T-helper 17 cell (primary cell): ENCODE measurements at regions not wholly inside any gene's neighbourhood (a gene's known extent, or its start where the extent isn't known, plus 50 kb on each side); places are given as distances from the start of the nearest gene placed in this dataset.
"Not testable (repeated sequence)": the region's sequence is repeated elsewhere in the genome, so short reads cannot be mapped to it uniquely, and the experiment has no call there.

Experiments used
- ATAC-seq: fragments of 150-1000 bp; cut with Tn5 transposase; 2 replicates; pipeline ENCODE4 v1.10.0; 2021; ENCODE audit warnings: mild to moderate bottlenecking, moderate library complexity
- DNase-seq, 3 donors: peaks; one replicate each; pipeline versions ENCODE4 v3.0.0 to v3.0.0-alpha.2; 2020 to 2021
- H3K9me3 ChIP-seq: one replicate; pipeline ENCODE4 v1.7.0; 2013; ENCODE audit warnings: low read length, mild to moderate bottlenecking; ENCODE audit not compliant: control insufficient read depth, poor library complexity, severe bottlenecking
- H3K27ac Mint-ChIP-seq: one replicate; pipeline ENCODE4 v1.8.0; 2022; ENCODE audit warnings: mild to moderate bottlenecking, moderate library complexity, mixed read lengths
- H3K27me3 Mint-ChIP-seq: one replicate; pipeline ENCODE4 v1.8.0; 2022; ENCODE audit warnings: mixed read lengths
- H3K36me3 Mint-ChIP-seq: one replicate; pipeline ENCODE4 v1.8.0; 2022; ENCODE audit warnings: low read depth, mixed read lengths
- H3K4me1 Mint-ChIP-seq: one replicate; pipeline ENCODE4 v1.8.0; 2022; ENCODE audit warnings: mild to moderate bottlenecking, mixed read lengths
- H3K4me3 Mint-ChIP-seq: one replicate; pipeline ENCODE4 v1.8.0; 2022; ENCODE audit warnings: mild to moderate bottlenecking, moderate library complexity, mixed read lengths

DNA sequence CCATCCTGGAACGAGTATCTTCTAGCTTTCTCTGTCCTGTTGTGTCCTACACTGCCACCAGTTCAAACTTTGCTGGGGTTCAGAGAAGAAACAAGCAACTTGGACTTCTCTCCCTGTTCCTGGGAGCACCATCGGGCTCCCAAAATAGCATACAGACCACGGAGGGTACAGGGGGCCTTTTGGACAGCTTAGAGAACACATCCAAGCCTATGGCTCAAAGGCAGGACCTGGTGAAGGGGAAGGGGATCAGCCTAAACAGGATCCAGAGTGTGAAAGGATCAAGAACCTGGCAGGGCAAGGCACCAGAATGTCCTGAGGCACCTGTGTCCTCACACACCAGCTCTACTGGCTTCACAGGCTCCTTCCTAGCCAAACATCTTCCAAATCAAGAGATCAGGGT lies 1336.5 kb downstream of the UQCRFS1 start:
- no peak for ATAC-seq
- Mint-ChIP-seq H3K27me3 (no peaks in the 10 kb centered on the region), H3K4me1 (no peaks in the 10 kb centered on the region), H3K27ac (no peak overlapping the region), H3K4me3 (no peak overlapping the region), H3K36me3 (no peaks in the 10 kb centered on the region)
- H3K9me3 ChIP-seq, result no peaks in the 10 kb centered on the region
- DNase-seq, result no peak

GRCh38 chr19:27872370-27872769 lies 1340.6 kb downstream of the UQCRFS1 start:
- no peak overlapping the region for H3K4me3 Mint-ChIP-seq
- H3K9me3 ChIP-seq, result no peaks in the 10 kb centered on the region
- no peaks in the 10 kb centered on the region for H3K4me1 Mint-ChIP-seq
- H3K27me3 Mint-ChIP-seq, result no peaks in the 10 kb centered on the region
- DNase-seq, result no peak
- H3K36me3 Mint-ChIP-seq, result no peaks in the 10 kb centered on the region
- no peak for ATAC-seq
- no peak overlapping the region for H3K27ac Mint-ChIP-seq

DNA sequence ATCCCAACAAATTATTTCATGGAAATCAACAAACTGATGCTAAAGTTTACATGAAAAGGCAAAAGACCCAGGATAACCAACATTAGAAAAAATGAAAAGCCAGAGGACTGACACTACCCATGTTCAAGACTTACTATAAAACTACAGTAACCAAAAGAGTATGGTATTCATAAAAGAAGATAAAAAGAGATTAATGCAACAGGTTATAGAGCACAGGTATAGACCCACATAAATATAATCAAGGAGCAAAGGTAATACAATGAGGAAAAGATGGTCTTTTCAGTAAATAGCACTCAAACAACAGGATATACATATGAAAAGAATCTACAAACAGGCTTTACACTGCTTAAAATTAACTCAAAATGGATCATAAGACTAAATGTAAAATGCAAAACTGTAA lies 1342.7 kb downstream of the UQCRFS1 start:
- Mint-ChIP-seq H3K4me1 (no peaks in the 10 kb centered on the region), H3K4me3 (no peak overlapping the region), H3K27ac (no peak overlapping the region), H3K36me3 (no peaks in the 10 kb centered on the region), H3K27me3 (no peaks in the 10 kb centered on the region)
- no peak for DNase-seq
- ATAC-seq, result no peak
- no peaks in the 10 kb centered on the region for H3K9me3 ChIP-seq

DNA sequence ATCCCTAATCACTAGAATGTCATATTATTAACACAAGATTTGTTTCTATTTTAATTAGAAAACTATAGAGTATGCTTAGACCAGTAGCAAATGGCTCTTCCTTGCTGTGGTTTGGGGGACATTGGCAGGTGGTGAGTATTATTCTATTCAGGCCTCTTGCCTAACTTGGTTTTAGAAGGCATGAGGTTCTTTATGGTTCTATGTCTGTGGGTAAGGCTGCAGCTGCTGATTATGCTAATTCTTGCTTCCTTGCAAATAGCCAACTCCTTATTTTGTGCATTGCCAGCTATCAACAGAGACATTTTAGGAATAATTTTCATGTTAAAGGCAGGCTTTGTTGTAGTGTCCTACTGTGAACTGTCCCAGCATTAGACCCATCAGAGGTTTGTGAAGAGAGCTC lies 1344.9 kb downstream of the UQCRFS1 start:
- DNase-seq (no peak), ATAC-seq (no peak)
- Mint-ChIP-seq H3K4me1 (no peaks in the 10 kb centered on the region), H3K4me3 (no peak overlapping the region), H3K27ac (no peak overlapping the region), H3K36me3 (no peaks in the 10 kb centered on the region), H3K27me3 (no peaks in the 10 kb centered on the region)
- H3K9me3 ChIP-seq, result no peaks in the 10 kb centered on the region

DNA sequence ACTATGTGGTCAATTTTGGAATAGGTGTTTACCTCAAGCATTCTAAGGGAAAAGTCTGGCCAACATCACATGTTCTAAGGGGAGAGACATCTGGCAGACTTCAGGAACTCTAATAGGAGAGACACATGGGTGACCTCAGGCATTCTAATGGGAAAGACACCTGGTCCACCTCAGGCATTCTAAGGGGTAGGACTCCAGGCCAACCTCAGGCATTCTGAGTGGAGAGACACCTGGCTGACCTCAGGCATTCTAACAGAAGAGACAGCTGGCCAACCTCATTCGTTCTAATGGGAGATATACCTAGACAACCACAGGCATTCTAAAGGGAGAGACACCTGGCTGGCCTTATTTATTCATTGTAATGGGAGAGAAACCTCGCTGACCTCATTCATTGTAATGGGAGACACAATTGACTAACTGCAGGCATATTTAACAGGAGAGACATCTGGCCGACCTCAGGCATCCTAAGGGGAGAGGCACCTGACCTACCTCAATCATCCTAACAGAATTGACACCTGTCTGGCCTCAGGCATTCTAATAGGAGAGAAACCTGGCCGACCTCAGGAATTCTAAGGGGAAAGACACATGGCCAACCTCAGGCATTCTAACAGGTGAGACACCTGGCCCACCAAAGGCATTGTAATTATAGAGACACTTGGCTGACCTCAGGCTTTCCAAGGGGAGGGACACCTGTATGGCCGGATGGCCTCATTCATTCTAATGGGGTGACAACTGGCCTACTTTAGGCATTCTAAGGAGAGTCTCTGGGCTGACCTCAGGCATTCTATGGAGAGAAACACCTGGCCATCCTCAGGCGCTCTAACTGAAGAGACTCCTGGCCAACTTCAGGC lies 1346.8 kb downstream of the UQCRFS1 start:
- Mint-ChIP-seq H3K27ac (no peak overlapping the region), H3K4me1 (no peaks in the 10 kb centered on the region), H3K27me3 (no peaks in the 10 kb centered on the region), H3K4me3 (no peak overlapping the region), H3K36me3 (no peaks in the 10 kb centered on the region)
- DNase-seq (no peak), ATAC-seq (no peak)
- no peaks in the 10 kb centered on the region for H3K9me3 ChIP-seq

DNA sequence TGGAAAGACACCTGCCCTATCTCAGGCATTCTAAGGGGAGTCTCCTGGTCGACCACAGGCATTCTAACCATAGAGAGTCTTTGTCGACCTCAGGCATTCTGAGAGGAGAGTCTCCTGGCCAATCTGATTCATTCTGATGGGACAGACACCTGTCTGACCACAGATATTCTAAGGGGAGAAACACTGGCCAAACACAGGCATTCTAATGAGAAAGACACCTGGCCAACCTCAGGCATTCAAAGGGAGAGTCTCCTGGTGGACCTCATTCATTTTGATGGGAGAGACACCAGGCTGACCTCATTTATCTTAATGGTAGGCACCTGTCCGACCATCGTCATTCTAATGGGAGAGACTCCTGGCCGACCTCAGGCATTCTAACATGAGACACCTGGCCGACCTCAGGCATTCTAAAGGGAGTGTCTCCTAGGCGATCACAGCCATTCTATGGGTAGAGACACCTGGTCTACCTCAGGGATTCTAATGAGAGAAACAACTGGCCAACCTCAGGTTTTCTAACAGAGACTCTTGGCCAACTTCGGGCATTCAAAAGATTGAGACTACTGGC lies 1351.5 kb downstream of the UQCRFS1 start:
- DNase-seq (no peak), ATAC-seq (no peak)
- no peaks in the 10 kb centered on the region for H3K36me3 Mint-ChIP-seq
- H3K27me3 Mint-ChIP-seq, result no peaks in the 10 kb centered on the region
- no peak overlapping the region for H3K4me3 Mint-ChIP-seq
- no peaks in the 10 kb centered on the region for H3K4me1 Mint-ChIP-seq
- H3K27ac Mint-ChIP-seq, result no peak overlapping the region
- H3K9me3 ChIP-seq, result no peaks in the 10 kb centered on the region

GRCh38 chr19:27860309-27860934 lies 1352.5 kb downstream of the UQCRFS1 start:
- H3K36me3 Mint-ChIP-seq, result no peaks in the 10 kb centered on the region
- no peak overlapping the region for H3K4me3 Mint-ChIP-seq
- no peak for ATAC-seq
- no peak overlapping the region for H3K27ac Mint-ChIP-seq
- H3K27me3 Mint-ChIP-seq, result no peaks in the 10 kb centered on the region
- H3K9me3 ChIP-seq, result no peaks in the 10 kb centered on the region
- H3K4me1 Mint-ChIP-seq, result no peaks in the 10 kb centered on the region
- DNase-seq, result no peak

DNA sequence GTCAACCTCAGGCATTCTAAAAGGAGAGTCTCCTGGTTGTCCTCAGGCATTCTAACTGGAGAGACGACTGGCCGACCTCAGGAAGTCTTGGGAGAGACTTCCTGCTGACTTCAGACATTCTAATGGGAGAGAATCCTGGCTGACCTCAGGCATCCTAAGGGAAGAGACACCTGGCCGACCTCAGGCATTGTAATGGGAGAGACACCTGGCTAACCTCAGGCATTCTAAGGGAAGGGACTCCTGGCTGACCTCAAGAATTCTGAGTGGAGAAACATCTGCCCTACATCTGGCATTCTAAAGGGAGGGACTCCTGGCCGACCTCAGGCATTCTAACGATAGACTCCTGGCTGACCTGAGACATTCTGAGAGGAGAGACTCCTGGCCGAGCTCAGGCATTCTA lies 1353.3 kb downstream of the UQCRFS1 start:
- ATAC-seq, result no peak
- no peaks in the 10 kb centered on the region for H3K9me3 ChIP-seq
- Mint-ChIP-seq H3K36me3 (no peaks in the 10 kb centered on the region), H3K27me3 (no peaks in the 10 kb centered on the region), H3K4me3 (no peak overlapping the region), H3K4me1 (no peaks in the 10 kb centered on the region), H3K27ac (no peak overlapping the region)
- no peak for DNase-seq

- Mint-ChIP-seq H3K27ac (no peak overlapping the region), H3K36me3 (no peaks in the 10 kb centered on the region), H3K4me1 (no peaks in the 10 kb centered on the region), H3K27me3 (no peaks in the 10 kb centered on the region), H3K4me3 (no peak overlapping the region)
- no peak for DNase-seq
- H3K9me3 ChIP-seq, result no peaks in the 10 kb centered on the region
- no peak for ATAC-seq
Observed at GRCh38 chr19:27858981-27859581, 1353.9 kb downstream of the UQCRFS1 start.

DNA sequence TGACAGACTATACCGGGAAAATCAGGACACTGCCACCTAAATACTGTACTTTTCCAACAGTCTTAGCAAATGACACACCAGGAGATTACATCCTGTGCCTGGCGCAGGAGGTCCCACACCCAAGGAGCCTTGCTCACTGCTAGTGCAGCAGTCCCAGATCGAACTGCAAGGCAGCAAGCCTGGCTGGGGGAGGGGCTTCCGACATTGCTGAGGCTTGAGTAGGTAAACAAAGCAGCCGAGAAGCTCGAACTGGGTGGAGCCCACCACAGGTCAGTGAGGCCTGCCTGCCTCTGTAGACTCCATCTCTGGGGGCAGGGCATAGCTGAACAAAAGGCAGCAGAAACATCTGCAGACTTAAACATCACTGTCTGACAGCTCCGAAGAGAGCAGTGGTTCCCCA lies 1360.0 kb downstream of the UQCRFS1 start:
- not testable (repeated sequence) for H3K4me3 Mint-ChIP-seq, H3K27me3 Mint-ChIP-seq, H3K27ac Mint-ChIP-seq, DNase-seq, H3K36me3 Mint-ChIP-seq, H3K4me1 Mint-ChIP-seq, H3K9me3 ChIP-seq, ATAC-seq

DNA sequence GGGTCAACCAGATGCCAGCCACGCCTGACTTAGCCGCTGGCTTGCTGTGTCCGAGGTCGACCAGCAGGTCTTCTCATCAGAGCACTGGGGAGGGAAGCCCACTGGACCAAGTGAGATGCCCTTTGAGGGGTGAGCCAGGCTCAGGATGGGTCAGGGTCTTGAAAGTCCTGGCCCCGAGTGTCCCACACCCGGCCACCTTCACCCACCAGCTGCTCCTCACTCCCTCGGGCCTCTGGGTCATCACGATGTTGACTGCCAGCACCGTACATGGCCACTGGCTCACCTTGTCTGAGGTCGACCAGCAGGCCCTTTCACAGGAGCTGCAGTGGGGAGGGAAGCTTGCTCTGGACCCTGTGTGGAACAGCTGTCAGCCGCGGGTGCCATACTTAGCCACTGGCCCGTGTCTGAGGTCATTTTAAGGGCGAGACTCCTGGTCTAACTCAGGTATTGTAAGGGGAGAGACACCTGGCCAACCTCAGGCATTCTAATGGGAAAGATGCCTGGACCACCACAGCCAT lies 1361.3 kb downstream of the UQCRFS1 start:
- Mint-ChIP-seq H3K4me3 (no peak overlapping the region), H3K36me3 (no peaks in the 10 kb centered on the region), H3K27me3 (no peaks in the 10 kb centered on the region), H3K27ac (no peak overlapping the region), H3K4me1 (no peaks in the 10 kb centered on the region)
- ATAC-seq, result no peak
- no peaks in the 10 kb centered on the region for H3K9me3 ChIP-seq
- no peak for DNase-seq

- Mint-ChIP-seq H3K36me3 (no peaks in the 10 kb centered on the region), H3K4me3 (no peak overlapping the region), H3K4me1 (no peaks in the 10 kb centered on the region), H3K27me3 (no peaks in the 10 kb centered on the region), H3K27ac (no peak overlapping the region)
- ATAC-seq (no peak), DNase-seq (no peak)
- no peaks in the 10 kb centered on the region for H3K9me3 ChIP-seq
Observed at GRCh38 chr19:27851002-27851481, 1361.9 kb downstream of the UQCRFS1 start.

DNA sequence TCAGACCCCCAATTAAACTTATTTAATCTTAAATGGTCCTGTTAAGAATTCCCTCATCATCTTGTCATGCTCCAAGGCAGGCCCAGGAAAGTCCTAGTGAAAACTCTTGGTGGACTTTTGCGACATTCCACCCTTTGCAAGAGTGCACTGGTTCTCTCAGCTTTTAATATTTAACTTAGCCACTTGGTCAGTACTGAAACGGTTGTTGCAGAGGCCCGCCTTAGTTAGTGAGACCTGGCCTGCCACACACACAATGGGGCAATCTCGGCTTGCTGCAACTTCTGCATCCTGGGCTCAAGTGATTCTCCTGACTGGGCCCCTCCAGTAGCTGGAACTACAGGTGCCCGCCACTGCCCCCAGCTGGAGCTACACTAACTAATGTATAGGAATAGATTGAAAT lies 1366.0 kb downstream of the UQCRFS1 start:
- peaks cover 1% of the 10 kb centered on the region for H3K9me3 ChIP-seq
- Mint-ChIP-seq H3K36me3 (peaks cover 2% of the 10 kb centered on the region), H3K27me3 (no peaks in the 10 kb centered on the region), H3K4me3 (no peak overlapping the region), H3K4me1 (no peaks in the 10 kb centered on the region), H3K27ac (no peak overlapping the region)
- DNase-seq (no peak), ATAC-seq (no peak)
